Skeletal muscle satellite cell (primary cell): ENCODE measurements at regions not wholly inside any gene's neighbourhood (a gene's known extent, or its start where the extent isn't known, plus 50 kb on each side); places are given as distances from the start of the nearest gene placed in this dataset.

Source experiments
- H3K27me3 ChIP-seq: 2 replicates; pipeline ENCODE4 v1.7.0; 2013; ENCODE audit warnings: low read length; ENCODE audit not compliant: control insufficient read depth, insufficient read depth
- H3K36me3 ChIP-seq: 2 replicates; pipeline ENCODE4 v1.7.0; 2013; ENCODE audit warnings: mild to moderate bottlenecking, control low read depth, low read length; ENCODE audit not compliant: insufficient read depth
- H3K4me1 ChIP-seq: 2 replicates; pipeline ENCODE4 v1.7.0; 2013; ENCODE audit warnings: low read length; ENCODE audit not compliant: control insufficient read depth, insufficient read depth
- H3K4me2 ChIP-seq: 2 replicates; pipeline ENCODE4 v1.7.0; 2013; ENCODE audit warnings: mild to moderate bottlenecking, low read length
- H3K4me3 ChIP-seq: 2 replicates; pipeline ENCODE4 v1.7.0; 2013; ENCODE audit warnings: low read length
- H3K9ac ChIP-seq: 2 replicates; pipeline ENCODE4 v1.7.0; 2013; ENCODE audit warnings: mild to moderate bottlenecking, low read depth, low read length, moderate library complexity
- H3K9me3 ChIP-seq: replicated peaks from 2 replicates; pipeline ENCODE4 v1.7.0; 2013; ENCODE audit warnings: mild to moderate bottlenecking, control low read depth, low read length

GRCh38 chr2:205913668-205914067 is 172.3 kb downstream of the INO80D start:
- H3K4me2 ChIP-seq, result no peak overlapping the region
- H3K27me3 ChIP-seq, result peaks cover 34% of the 10 kb centered on the region
- no peak overlapping the region for H3K9ac ChIP-seq
- H3K36me3 ChIP-seq, result no peaks in the 10 kb centered on the region
- no peak overlapping the region for H3K4me3 ChIP-seq
- H3K4me1 ChIP-seq, result no peaks in the 10 kb centered on the region
- H3K9me3 ChIP-seq, result no peaks in the 10 kb centered on the region

DNA sequence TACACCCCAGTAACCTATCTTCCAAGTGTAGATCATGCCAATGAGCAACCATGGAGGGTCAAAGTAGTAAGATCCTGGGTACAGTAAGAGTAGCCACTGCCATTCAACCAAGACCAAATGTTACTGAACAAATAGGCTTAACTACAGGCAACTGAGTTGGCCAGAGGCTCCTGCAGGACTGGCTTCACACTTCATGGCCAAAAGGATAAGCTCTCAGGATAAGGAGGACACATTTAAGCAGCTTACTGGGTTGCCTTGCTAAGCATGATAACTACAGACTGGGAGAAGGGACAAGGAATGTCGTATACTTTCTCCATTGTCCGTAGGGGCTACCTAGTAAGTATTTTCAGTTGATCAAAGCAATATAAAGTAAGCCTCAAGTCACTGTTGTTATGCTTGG is 174.7 kb downstream of the INO80D start:
- Histone ChIP-seq H3K27me3 (peaks cover 36% of the 10 kb centered on the region), H3K4me2 (no peak overlapping the region), H3K9ac (no peak overlapping the region), H3K4me3 (no peak overlapping the region), H3K4me1 (no peaks in the 10 kb centered on the region), H3K9me3 (no peaks in the 10 kb centered on the region), H3K36me3 (no peaks in the 10 kb centered on the region)

DNA sequence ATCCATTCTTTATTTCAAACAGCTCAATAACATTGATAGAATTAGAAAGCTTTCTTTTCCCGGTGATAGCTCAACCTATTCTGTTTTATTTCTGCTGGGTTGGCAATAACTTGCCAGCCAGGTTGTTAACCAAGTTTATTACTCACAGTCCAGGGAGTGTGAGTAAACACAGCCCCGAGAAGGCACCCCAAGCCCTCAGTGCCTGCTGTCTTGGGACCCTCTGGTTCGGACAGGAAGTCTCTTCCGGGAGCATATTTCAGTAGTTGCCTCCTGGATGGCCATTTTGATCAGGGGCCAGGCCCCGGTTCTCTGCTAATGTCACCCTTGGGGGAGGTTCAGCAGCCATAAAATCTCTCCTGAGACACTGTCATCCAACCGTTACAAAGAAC is 176.8 kb downstream of the INO80D start:
- Histone ChIP-seq H3K27me3 (peaks cover 36% of the 10 kb centered on the region), H3K4me1 (no peaks in the 10 kb centered on the region), H3K4me3 (no peak overlapping the region), H3K4me2 (no peak overlapping the region), H3K9ac (no peak overlapping the region), H3K9me3 (no peaks in the 10 kb centered on the region), H3K36me3 (no peaks in the 10 kb centered on the region)

DNA sequence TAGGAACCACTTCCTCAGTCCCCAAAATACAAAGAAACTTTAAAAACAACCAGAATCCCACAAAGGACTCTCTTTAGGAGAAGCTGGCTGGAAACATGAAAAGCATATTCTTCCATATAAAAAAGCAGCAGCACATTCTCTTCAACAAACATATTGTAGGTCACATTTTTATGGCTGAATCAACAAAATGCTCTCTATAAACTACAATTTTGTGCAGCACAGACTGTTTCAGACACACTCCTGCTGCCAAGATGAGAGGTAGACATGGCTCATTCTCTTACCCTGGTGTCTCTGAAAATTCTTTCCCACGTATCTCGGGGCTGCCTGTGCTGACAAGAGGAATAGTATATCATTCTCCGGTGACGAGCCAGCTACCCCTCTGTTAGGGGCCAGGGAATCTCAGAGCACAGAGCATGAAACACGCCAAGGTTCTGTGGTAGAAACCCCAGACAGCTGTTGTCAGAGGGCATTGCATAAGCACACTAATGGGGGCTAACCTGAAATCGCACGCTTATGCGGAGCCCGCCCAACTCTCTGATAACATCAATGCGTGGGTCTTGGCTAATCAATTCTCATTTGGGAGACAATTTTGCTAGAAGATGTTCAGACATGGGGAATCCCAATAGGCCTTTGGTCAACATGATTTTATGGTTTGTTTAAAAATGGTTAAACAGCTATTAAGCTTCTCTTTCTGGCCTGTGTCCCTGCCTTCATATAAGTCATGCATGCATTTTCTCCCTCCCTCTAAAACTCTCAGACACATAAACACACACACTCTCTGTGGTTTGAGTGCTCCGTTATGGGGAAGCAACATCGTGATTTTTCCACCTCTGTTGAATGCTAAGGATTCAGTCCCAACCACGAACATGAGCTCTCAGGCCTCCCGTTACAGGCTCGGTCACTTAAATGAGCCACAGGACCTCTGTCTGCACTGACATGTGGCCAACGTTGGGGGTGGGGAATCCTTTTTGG is 177.5 kb downstream of the INO80D start:
- Histone ChIP-seq H3K9ac (no peak overlapping the region), H3K27me3 (peaks cover 31% of the 10 kb centered on the region), H3K4me1 (no peaks in the 10 kb centered on the region), H3K4me2 (no peak overlapping the region), H3K9me3 (no peaks in the 10 kb centered on the region), H3K4me3 (no peak overlapping the region), H3K36me3 (no peaks in the 10 kb centered on the region)

- Histone ChIP-seq H3K9ac (no peak overlapping the region), H3K4me2 (no peak overlapping the region), H3K4me1 (no peaks in the 10 kb centered on the region), H3K27me3 (peaks cover 31% of the 10 kb centered on the region), H3K9me3 (no peaks in the 10 kb centered on the region), H3K4me3 (no peak overlapping the region), H3K36me3 (no peaks in the 10 kb centered on the region)
Observed at GRCh38 chr2:205906419-205906818, 179.6 kb downstream of the INO80D start.

DNA sequence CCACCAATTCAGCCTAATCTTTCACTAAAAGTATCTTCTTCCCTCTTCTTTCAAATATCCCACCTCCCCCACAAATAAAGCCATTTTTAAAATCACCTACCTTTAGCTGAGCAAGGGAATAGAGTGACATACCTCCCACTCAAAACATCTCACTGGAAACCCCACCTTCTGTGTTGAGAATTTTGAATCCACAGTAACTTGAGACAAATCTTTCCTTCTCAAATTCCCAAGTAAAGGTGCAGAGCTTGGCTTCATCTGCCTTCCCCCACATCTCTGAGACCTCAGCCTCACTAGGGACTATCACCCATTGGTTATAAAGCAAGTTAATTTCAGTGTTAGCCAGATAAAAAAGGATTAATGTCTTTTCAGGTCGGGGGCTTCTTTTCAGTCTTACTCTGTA is 180.4 kb downstream of the INO80D start:
- Histone ChIP-seq H3K4me3 (no peak overlapping the region), H3K9me3 (no peaks in the 10 kb centered on the region), H3K27me3 (peaks cover 24% of the 10 kb centered on the region), H3K9ac (no peak overlapping the region), H3K4me1 (no peaks in the 10 kb centered on the region), H3K4me2 (no peak overlapping the region), H3K36me3 (no peaks in the 10 kb centered on the region)

DNA sequence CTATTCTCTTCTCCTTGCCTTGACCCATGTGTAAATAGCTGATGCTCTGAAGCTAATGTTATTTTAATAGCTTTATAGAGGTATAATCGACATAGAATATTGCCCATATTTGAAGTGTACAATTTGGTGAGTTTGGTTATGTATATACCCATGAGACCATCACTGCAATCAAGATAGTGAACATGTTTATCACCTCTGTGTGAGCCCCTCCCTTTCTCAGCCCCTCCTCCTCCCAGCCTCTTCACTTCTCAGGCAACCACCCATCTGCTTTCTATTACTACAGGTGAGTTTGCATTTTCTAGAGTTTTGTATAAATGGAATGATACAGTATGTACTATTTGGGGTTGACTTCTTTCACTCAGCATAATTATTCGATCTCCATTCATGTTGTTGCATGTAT is 181.1 kb downstream of the INO80D start:
- Histone ChIP-seq H3K4me3 (no peak overlapping the region), H3K36me3 (no peaks in the 10 kb centered on the region), H3K4me1 (no peaks in the 10 kb centered on the region), H3K9me3 (no peaks in the 10 kb centered on the region), H3K27me3 (peaks cover 17% of the 10 kb centered on the region), H3K9ac (no peak overlapping the region), H3K4me2 (no peak overlapping the region)

DNA sequence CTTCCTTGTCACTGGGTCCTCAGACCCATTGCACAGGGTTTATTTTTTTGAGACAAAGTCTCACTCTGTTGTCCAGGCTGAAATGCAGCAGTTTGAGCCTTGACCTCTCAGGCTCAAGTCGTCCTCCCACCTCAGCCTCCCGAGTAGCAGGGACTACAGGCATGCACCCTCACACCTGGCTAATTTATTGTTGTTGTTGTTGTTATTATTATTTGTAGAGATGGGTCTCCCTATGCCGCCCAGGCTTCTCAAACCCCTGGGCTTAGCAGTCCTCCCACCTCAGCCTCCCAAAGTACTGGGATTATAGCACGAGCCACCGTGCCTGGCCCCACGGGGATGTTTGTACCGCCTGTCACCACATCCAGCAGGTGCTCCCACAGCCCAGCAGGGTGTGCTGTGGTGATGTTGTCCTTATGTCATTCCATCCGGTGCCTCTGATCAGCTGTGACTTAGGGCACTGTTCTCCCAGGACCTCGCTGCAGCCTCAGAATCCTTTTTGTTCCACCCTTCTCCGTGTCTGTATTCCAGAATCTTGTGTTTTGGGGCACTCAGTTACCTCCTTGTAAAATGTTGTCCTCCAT is 182.3 kb downstream of the INO80D start:
- Histone ChIP-seq H3K4me2 (no peak overlapping the region), H3K36me3 (no peaks in the 10 kb centered on the region)

GRCh38 chr2:205902900-205903237 is 183.1 kb downstream of the INO80D start:
- H3K9ac ChIP-seq, result no peak overlapping the region
- no peak overlapping the region for H3K4me3 ChIP-seq

More for the DNA sequence above, 182.3 kb downstream of the INO80D start:
- no peak overlapping the region for H3K9ac ChIP-seq
- peaks cover 5% of the 10 kb centered on the region for H3K27me3 ChIP-seq
- H3K4me3 ChIP-seq, result no peak overlapping the region
- H3K4me1 ChIP-seq, result no peaks in the 10 kb centered on the region
- H3K9me3 ChIP-seq, result no peaks in the 10 kb centered on the region

GRCh38 chr2:205902041-205902899 is 183.7 kb downstream of the INO80D start:
- H3K27me3 ChIP-seq, result peaks cover 3% of the 10 kb centered on the region
- no peak overlapping the region for H3K4me2 ChIP-seq
- H3K36me3 ChIP-seq, result no peaks in the 10 kb centered on the region
- H3K4me3 ChIP-seq, result no peak overlapping the region
- H3K9ac ChIP-seq, result no peak overlapping the region
- no peaks in the 10 kb centered on the region for H3K4me1 ChIP-seq
- no peaks in the 10 kb centered on the region for H3K9me3 ChIP-seq

More at GRCh38 chr2:205902900-205903237, 183.1 kb downstream of the INO80D start:
- Histone ChIP-seq H3K4me2 (no peak overlapping the region), H3K27me3 (peaks cover 3% of the 10 kb centered on the region), H3K36me3 (no peaks in the 10 kb centered on the region), H3K4me1 (no peaks in the 10 kb centered on the region), H3K9me3 (no peaks in the 10 kb centered on the region)

DNA sequence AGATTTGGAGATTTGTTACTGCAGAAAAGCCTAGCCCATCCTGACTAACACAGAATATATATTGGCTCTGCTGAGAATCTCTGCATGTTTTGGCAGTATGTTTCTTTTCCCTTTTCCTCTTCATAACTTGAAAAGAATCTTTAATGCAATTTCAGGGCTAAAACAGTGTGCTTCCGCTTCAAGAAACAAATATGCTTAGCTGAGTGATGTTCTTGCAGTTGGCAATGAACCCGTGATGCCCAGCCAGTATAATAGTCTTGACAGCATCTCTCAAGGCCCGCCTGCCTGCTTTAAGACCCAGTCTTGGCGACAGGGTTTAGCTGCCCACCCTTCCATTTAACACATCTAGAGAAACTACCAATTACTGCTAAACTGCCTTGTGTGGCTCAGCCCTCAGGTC is 184.5 kb downstream of the INO80D start:
- no peaks in the 10 kb centered on the region for H3K4me1 ChIP-seq
- no peak overlapping the region for H3K4me3 ChIP-seq
- H3K36me3 ChIP-seq, result no peaks in the 10 kb centered on the region
- no peak overlapping the region for H3K9ac ChIP-seq
- no peak overlapping the region for H3K4me2 ChIP-seq
- peaks cover 3% of the 10 kb centered on the region for H3K27me3 ChIP-seq
- H3K9me3 ChIP-seq, result no peaks in the 10 kb centered on the region
